Fibroblast of skin of back (primary cell): ENCODE measurements at regions not wholly inside any gene's neighbourhood (a gene's known extent, or its start where the extent isn't known, plus 50 kb on each side); places are given as distances from the start of the nearest gene placed in this dataset.
"Not testable (repeated sequence)": the region's sequence is repeated elsewhere in the genome, so short reads cannot be mapped to it uniquely, and the experiment has no call there.

ENCODE experiments used
- DNase-seq: peaks from one replicate; pipeline ENCODE4 v3.0.0-alpha.2; 2013

DNA sequence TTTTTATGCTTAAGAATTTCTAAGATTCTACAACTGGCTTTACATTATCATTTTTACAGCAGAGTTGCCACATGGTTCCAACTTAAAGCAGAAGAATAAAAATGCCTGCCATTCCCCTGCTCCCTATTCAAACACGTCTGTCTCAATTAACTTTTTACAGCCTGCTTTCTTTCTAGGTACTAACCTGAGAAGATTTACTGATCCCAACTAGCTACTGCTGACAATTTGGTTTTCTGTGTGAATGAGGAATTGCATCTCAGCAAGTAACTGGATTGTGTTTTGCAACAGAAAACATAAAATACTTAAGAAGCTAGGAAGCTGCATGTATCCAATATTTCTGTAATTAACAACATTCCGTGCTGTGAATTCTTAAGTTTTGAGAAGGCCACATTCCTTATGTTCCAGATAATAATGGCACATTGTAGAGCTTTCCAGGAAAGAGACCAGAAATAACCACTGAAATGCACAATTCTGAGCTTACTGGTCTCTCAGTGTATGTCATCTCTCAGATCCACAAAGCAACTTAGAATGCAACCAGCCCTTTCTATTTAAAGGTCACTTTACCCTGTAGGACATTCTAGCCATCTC, 306.8 kb upstream of the NMUR2 start:
- peak; percentile 30 for DNase-seq

DNA sequence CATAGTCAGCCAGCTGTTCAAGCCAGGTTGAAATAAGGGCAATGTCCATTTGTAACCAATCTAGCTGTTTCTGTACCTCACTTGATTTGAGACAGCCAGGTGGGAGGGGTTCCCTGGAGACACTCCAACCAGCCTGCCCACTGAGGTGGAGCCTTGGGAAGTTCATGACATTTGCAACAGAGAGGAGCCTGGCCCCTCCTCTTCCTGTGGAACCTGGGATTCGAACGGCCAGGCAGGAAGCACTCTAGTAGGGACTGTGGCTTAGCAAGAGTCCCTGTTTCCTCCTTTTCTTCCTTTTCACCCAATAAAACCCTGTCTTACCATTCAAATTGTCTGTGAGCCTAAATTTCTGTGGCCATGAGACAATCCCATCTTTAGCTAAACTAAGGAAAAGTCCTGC, 312.3 kb upstream of the NMUR2 start:
- no peak for DNase-seq

DNA sequence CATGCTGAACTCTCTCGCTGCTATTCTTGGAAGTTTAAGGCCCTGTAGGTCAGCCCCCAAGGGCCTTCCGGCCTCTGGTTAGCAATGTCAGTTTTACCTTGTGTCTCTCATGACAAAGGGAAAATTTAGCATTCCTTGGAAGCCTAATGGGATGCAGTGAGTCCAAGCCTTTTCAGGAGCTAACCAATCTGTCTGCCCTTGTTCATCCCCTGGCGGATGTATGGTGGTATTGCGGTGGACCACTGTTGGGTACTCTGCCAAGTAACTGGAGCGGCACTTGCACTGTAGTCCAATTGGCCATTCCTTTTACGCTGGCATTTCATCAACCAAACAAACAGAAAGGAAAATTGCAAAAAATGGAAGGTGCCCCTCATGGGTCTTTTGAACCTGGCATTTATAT, 318.4 kb upstream of the NMUR2 start:
- no peak for DNase-seq

- no peak for DNase-seq
Observed at GRCh38 chr5:152730176-152730575, 325.1 kb upstream of the NMUR2 start.

- no peak for DNase-seq
Observed at GRCh38 chr5:152736906-152737305, 331.8 kb upstream of the NMUR2 start.

- no peak for DNase-seq
Observed at GRCh38 chr5:152739916-152740315, 334.8 kb upstream of the NMUR2 start.

DNA sequence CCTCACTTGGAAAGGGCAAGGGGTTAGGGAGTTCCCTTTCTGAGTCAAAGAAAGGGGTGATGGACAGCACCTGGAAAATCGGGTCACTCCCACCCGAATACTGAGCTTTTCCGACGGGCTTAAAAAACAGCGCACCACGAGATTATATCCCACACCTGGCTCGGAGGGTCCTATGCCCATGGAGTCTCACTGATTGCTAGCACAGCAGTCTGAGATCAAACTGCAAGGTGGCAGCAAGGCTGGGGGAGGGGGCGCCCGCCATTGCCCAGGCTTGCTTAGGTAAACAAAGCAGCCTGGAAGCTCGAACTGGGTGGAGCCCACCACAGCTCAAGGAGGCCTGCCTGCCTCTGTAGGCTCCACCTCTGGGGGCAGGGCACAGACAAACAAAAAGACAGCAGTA, 336.0 kb upstream of the NMUR2 start:
- not testable (repeated sequence) for DNase-seq

GRCh38 chr5:152787709-152788217, 382.7 kb upstream of the NMUR2 start:
- not testable (repeated sequence) for DNase-seq

DNA sequence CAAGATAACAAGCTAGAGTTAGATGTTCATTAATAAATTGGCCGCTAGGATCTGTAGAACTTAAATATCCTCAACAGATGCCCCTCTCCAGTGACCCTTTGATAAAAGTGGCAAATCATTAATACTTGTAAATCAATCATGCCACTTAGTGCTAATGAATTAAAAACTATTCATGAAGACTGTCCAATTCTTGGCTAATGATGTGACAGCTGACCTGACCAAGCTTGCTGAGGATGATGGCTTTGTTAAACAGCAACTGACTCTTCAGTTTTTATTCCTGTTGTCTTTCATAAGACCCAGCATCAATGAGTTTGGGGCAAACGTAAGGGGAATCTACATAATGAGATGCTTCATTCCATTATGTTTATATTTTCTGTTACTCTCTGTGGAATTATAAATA, 396.8 kb upstream of the NMUR2 start:
- no peak for DNase-seq

DNA sequence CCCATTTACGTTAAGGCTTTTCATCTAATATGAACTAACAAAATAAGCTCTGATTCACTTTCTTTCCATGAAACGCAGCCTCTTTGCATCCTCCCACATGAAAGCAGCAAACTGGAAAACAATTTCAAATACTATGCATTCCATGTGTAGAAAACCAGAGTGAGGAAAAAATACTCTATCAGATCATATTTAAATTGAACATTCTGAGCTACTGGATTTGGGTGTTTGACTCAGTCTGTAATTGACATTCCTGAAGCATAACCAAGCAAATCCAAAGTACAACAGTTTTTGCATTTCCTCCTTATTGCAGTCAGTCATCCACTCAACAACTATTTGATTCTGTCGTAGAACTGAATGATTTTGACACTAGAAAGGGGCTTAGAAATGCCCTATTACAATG, 399.1 kb upstream of the NMUR2 start:
- no peak for DNase-seq

- no peak for DNase-seq
Observed at GRCh38 chr5:152811988-152812387, 406.9 kb upstream of the NMUR2 start.

DNA sequence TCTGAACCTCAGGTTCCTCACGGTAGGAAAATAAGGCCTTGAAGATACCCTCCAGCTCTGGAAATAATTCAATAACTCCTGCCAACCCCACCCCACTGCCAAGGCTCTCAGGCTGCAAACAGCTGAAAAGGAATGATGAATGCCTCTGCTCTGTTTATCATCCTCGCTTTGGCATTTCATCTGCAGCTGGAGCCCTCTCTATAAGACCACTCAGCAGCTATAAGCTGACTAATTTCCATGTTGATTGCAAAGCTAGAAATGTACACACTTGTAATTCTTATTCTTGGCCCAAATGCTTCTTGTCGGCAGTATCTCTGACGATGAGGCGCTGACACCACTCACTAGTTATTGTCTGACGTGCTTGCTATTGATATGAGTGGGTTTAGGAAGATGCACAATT, 408.4 kb upstream of the NMUR2 start:
- no peak for DNase-seq

DNA sequence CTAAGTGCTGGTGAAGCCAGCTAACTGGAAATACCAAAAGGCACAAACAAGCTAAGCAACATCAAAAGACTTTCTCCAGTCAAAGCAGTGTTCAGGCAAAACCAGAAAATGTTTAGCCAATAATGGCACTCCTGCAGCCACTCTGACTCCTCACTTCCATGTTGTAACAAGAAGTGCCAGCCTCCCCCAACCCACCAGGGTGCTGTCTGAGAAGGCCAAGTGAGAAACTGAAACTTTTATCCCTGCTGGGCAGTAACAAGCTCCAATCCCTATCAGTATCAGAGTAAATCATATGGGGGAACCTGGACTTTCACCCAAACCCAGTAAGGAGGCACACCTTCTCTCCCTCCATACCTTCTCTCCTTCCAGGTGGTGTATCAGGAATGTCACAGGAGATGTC, 414.8 kb upstream of the NMUR2 start:
- no peak for DNase-seq

GRCh38 chr5:152824316-152824715, 419.2 kb upstream of the NMUR2 start:
- no peak for DNase-seq

- DNase-seq = no peak
Observed at GRCh38 chr5:152838241-152838786, 433.2 kb upstream of the NMUR2 start.

GRCh38 chr5:152844713-152845112, 439.6 kb upstream of the NMUR2 start:
- no peak for DNase-seq

DNA sequence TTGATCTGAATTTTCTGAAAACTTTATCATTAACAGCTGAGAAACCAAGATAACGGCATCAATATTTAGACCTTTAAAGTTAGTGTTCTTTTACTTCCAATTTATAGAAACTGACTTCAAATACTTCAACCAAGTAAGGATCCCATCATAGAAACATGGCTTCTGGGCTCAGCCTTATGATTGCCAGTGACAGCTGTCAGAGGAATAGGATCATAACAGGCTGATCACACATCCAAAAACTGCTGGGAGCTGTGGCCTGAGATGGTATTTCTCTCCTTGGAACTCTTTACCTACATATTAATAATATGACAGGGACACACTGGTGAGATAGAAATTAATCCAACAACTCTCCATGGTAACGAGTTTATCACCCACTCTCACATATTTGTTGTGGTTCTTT, 448.3 kb upstream of the NMUR2 start:
- DNase-seq = no peak

GRCh38 chr5:152855441-152855840, 450.4 kb upstream of the NMUR2 start:
- DNase-seq = peak; percentile 41

DNA sequence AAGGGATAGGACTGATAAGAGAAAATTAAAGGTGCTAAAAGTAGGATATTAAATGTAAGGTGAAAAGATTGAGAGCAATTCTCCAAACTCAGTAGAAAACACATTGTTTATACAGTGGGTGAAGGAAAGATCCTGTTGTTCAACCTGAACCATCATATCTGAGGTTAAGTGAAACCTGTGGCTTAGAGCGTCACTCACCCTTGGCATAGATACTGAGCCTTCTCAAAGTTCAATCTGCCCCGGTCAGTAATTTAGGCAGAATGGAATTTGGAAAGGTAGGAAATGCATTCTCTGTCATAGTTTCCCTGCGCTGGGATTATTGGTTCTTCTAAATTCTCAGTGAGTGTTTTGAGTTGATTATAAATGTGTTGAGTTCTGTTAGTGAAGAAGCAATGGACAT, 456.2 kb upstream of the NMUR2 start:
- no peak for DNase-seq

GRCh38 chr5:152864447-152864846, 459.4 kb upstream of the NMUR2 start:
- DNase-seq = no peak

- DNase-seq = no peak
Observed at GRCh38 chr5:152864991-152865390, 459.9 kb upstream of the NMUR2 start.

DNA sequence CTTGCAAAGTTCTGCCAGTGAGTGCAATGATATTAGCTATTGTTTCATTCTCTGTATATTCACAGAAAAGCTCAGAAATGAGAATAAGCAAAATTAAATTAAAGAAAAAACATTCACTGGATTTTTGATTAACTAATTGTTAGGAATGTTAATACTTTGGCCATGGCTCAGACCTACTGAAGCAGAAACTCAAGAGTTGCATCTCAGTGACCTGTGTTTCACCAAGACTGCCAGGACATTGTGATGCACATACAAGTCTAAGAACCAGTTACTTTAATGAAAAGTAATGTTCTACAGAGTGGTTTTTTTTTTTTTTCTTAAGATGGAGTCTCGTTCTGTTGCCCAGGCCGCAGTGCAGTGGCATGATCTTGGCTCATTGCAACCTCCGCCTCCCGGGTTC, 464.9 kb upstream of the NMUR2 start:
- DNase-seq = no peak

- no peak for DNase-seq
Observed at GRCh38 chr5:152882621-152883020, 477.5 kb upstream of the NMUR2 start.

GRCh38 chr5:152883066-152883775, 478.1 kb upstream of the NMUR2 start:
- no peak for DNase-seq
